ENCODE measurements at regions not wholly inside any gene's neighbourhood (a gene's known extent, or its start where the extent isn't known, plus 50 kb on each side); places are given as distances from the start of the nearest gene placed in this dataset.

DNA sequence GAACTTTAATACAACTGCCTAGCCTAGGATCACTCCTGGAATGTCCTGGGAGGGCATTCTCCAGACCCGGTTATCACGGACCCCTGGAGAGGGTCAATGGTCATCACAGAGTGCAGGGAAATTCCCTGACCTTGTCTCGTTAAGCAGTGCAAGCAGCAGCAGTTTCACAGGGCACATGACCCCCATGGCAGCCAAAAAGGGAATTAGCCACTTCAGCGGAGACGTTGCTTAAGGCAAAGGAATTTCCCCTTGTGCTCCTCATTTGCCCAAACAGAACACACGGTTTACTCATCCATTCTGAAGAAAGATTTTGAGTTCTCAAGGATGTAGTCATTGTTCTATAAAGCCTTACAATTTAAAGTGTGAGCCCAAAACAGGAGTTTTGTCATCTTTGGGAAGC is 260.3 kb downstream of the SNX13 start:
- TF ChIP-seq, protein P1, sequence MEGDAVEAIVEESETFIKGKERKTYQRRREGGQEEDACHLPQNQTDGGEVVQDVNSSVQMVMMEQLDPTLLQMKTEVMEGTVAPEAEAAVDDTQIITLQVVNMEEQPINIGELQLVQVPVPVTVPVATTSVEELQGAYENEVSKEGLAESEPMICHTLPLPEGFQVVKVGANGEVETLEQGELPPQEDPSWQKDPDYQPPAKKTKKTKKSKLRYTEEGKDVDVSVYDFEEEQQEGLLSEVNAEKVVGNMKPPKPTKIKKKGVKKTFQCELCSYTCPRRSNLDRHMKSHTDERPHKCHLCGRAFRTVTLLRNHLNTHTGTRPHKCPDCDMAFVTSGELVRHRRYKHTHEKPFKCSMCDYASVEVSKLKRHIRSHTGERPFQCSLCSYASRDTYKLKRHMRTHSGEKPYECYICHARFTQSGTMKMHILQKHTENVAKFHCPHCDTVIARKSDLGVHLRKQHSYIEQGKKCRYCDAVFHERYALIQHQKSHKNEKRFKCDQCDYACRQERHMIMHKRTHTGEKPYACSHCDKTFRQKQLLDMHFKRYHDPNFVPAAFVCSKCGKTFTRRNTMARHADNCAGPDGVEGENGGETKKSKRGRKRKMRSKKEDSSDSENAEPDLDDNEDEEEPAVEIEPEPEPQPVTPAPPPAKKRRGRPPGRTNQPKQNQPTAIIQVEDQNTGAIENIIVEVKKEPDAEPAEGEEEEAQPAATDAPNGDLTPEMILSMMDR (IDR thresholded peaks at IDR 0.05; ENCODE audit: poor library complexity, severe bottlenecking) = no peak
- TF ChIP-seq SMC3 (conservative IDR thresholded peaks at IDR 0.05; ENCODE audit: poor library complexity) (no peak), MXI1 (conservative IDR thresholded peaks at IDR 0.05; ENCODE audit: poor library complexity, severe bottlenecking) (no peak)
